ENCODE measurements at regions not wholly inside any gene's neighbourhood (a gene's known extent, or its start where the extent isn't known, plus 50 kb on each side); places are given as distances from the start of the nearest gene placed in this dataset.
"Not testable (repeated sequence)": the region's sequence is repeated elsewhere in the genome, so short reads cannot be mapped to it uniquely, and the experiment has no call there.

GRCh38 chr13:73549717-73550116, 490.9 kb downstream of the KLF5 start:
- DNase-seq: no peak

- DNase-seq: no peak
Measured at GRCh38 chr13:73548449-73548848, 489.6 kb downstream of the KLF5 start.

- no peak for DNase-seq
Measured at GRCh38 chr13:73547239-73547638, 488.4 kb downstream of the KLF5 start.

GRCh38 chr13:73544175-73544574, 485.4 kb downstream of the KLF5 start:
- no peak for DNase-seq

GRCh38 chr13:73542446-73542845, 483.6 kb downstream of the KLF5 start:
- no peak for DNase-seq

- DNase-seq: no peak
Measured at GRCh38 chr13:73536865-73537264, 478.1 kb downstream of the KLF5 start.

- DNase-seq: no peak
Measured at GRCh38 chr13:73535341-73535740, 476.5 kb downstream of the KLF5 start.

GRCh38 chr13:73532987-73533510, 474.2 kb downstream of the KLF5 start:
- DNase-seq: no peak

- no peak for DNase-seq
Measured at GRCh38 chr13:73532582-73532981, 473.8 kb downstream of the KLF5 start.

GRCh38 chr13:73531014-73531413, 472.2 kb downstream of the KLF5 start:
- DNase-seq: no peak

GRCh38 chr13:73522937-73523336, 464.1 kb downstream of the KLF5 start:
- DNase-seq: no peak

GRCh38 chr13:73521985-73522524, 463.2 kb downstream of the KLF5 start:
- no peak for DNase-seq

- DNase-seq: no peak
Measured at GRCh38 chr13:73521290-73521624, 462.5 kb downstream of the KLF5 start.

GRCh38 chr13:73520566-73521289, 461.9 kb downstream of the KLF5 start:
- no peak for DNase-seq

- DNase-seq: not testable (repeated sequence)
Measured at GRCh38 chr13:73520135-73520534, 461.3 kb downstream of the KLF5 start.

GRCh38 chr13:73519396-73520116, 460.8 kb downstream of the KLF5 start:
- no peak for DNase-seq

- no peak for DNase-seq
Measured at GRCh38 chr13:73517766-73518165, 459.0 kb downstream of the KLF5 start.

GRCh38 chr13:73516731-73517130, 457.9 kb downstream of the KLF5 start:
- no peak for DNase-seq

- DNase-seq: no peak
Measured at GRCh38 chr13:73514208-73514607, 455.4 kb downstream of the KLF5 start.

GRCh38 chr13:73513751-73514150, 454.9 kb downstream of the KLF5 start:
- DNase-seq: no peak

GRCh38 chr13:73508841-73509240, 450.0 kb downstream of the KLF5 start:
- no peak for DNase-seq

GRCh38 chr13:73505376-73505890, 446.6 kb downstream of the KLF5 start:
- DNase-seq: no peak

GRCh38 chr13:73499695-73500094, 440.9 kb downstream of the KLF5 start:
- DNase-seq: no peak

GRCh38 chr13:73497430-73497829, 438.6 kb downstream of the KLF5 start:
- DNase-seq: no peak

All from inflammatory macrophage (primary cell).